ENCODE measurements at regions not wholly inside any gene's neighbourhood (a gene's known extent, or its start where the extent isn't known, plus 50 kb on each side); places are given as distances from the start of the nearest gene placed in this dataset.
A peak's percentile ranks its signal among the peaks of the same experiment; 100 is the strongest.

DNA sequence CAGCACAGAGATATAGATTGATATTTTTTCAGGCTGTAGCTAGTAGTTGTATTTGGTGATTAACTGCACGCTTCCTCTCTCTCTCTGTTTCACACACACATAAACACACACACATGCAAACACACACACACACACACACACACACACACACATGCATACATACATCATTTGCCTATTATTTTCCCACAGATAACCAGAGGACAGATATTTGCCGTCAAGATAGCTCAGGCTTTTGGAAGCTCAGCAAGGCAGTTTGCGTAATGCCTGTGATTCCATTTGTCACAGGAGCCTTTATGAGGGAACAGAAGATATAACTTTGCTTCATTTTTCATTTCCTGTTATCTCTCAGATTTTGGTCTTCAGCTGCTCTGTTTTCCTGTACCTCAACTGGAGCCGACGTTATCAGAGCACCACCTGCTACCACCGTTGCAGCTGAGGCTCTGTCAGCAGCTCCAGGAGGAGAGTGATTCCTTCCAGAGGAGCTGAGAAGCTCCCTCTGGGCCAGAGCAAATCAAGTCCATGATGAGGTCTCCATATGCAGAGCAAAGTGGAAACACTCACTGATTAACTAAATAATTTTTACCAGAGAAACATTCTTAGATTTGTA lies 341.9 kb upstream of the PIK3C3 start:
- Histone ChIP-seq H3K36me3 (no peaks in the 10 kb centered on the region), H3K4me3 (no peak overlapping the region), H3K9me3 (no peaks in the 10 kb centered on the region), H3K27ac (no peak overlapping the region), H3K4me1 (no peaks in the 10 kb centered on the region), H3K9ac (no peak overlapping the region), H3K4me2 (no peak overlapping the region), H4K20me1 (no peaks in the 10 kb centered on the region), H3K27me3 (no peaks in the 10 kb centered on the region)
- no peak for TF ChIP-seq Cebpa-rat (IDR thresholded peaks at IDR 0.05)

DNA sequence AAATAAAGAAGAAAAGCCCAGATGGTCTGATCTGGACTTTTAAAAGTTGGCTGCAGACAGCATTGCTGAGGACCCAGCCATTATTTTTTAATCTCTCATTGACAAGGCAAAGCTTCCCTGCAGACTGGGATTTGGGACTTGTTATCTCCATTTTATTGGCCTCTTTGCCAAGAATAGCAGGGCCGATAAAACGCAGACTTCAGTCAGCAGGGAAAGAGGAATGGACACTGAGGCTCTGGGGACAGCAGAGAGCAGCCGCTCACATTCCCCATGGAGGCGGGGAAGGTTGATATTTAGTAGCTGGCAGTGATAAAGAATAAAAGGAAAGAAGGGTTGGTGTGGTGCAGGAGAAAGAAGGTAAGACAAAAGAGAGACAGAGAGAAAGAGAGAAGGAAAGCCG lies 350.1 kb upstream of the PIK3C3 start:
- Histone ChIP-seq H3K27me3 (no peaks in the 10 kb centered on the region), H3K27ac (no peak overlapping the region), H4K20me1 (no peaks in the 10 kb centered on the region), H3K4me1 (no peaks in the 10 kb centered on the region), H3K9ac (no peak overlapping the region), H3K4me2 (no peak overlapping the region), H3K36me3 (no peaks in the 10 kb centered on the region), H3K4me3 (no peak overlapping the region), H3K9me3 (no peaks in the 10 kb centered on the region)
- no peak for TF ChIP-seq Cebpa-rat (IDR thresholded peaks at IDR 0.05)

GRCh38 chr18:41602034-41602433 lies 353.0 kb upstream of the PIK3C3 start:
- H3K27me3 ChIP-seq = no peaks in the 10 kb centered on the region
- no peak overlapping the region for H3K4me2 ChIP-seq
- H3K9me3 ChIP-seq = no peaks in the 10 kb centered on the region
- no peak for TF ChIP-seq Cebpa-rat (IDR thresholded peaks at IDR 0.05)
- H3K36me3 ChIP-seq = no peaks in the 10 kb centered on the region
- H3K27ac ChIP-seq = no peak overlapping the region
- H3K9ac ChIP-seq = no peak overlapping the region
- no peaks in the 10 kb centered on the region for H3K4me1 ChIP-seq
- no peak overlapping the region for H3K4me3 ChIP-seq
- no peaks in the 10 kb centered on the region for H4K20me1 ChIP-seq

DNA sequence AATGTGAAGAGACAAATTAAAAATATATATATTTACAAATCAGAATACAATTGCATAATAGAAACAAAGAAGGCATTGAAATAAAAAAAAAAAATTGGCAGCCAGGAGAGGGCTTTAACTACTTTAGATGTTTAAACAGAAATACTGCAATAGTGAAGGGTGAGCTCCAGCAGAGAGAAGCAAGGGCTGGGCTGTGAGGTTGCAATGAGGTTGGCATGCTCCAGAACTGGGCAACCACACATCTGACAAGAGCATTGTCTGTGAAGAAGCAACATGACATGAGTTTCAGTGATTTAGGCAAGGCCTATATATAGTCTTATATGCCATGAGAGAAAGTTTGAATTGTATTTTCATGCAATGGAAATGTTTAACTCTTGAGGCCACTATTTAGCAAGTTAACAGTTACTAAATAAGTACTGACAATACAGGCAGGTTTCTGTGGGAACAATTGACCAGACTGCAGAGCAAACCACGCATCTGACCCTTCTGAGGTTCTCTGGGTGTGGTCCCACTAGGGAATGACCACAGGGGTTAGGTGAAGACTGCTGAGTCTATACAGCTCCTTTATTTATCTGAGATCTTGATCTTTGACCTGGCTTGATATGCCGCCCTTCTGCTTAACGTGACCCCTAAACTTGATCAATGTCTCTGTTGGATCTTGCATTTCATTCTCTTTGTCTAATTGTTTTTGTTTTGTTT lies 354.2 kb upstream of the PIK3C3 start:
- H3K36me3 ChIP-seq = no peaks in the 10 kb centered on the region
- no peak for TF ChIP-seq Cebpa-rat (IDR thresholded peaks at IDR 0.05)
- no peak overlapping the region for H3K9ac ChIP-seq
- no peak overlapping the region for H3K27ac ChIP-seq
- no peaks in the 10 kb centered on the region for H3K9me3 ChIP-seq
- no peaks in the 10 kb centered on the region for H3K27me3 ChIP-seq
- no peaks in the 10 kb centered on the region for H3K4me1 ChIP-seq
- no peaks in the 10 kb centered on the region for H4K20me1 ChIP-seq
- H3K4me2 ChIP-seq = no peak overlapping the region
- H3K4me3 ChIP-seq = no peak overlapping the region

GRCh38 chr18:41599466-41599865 lies 355.6 kb upstream of the PIK3C3 start:
- H3K4me3 ChIP-seq = no peak overlapping the region
- no peak overlapping the region for H3K27ac ChIP-seq
- H3K9me3 ChIP-seq = no peaks in the 10 kb centered on the region
- H4K20me1 ChIP-seq = no peaks in the 10 kb centered on the region
- no peaks in the 10 kb centered on the region for H3K36me3 ChIP-seq
- no peak overlapping the region for H3K9ac ChIP-seq
- no peak for TF ChIP-seq Cebpa-rat (IDR thresholded peaks at IDR 0.05)
- H3K4me2 ChIP-seq = no peak overlapping the region
- no peaks in the 10 kb centered on the region for H3K4me1 ChIP-seq
- H3K27me3 ChIP-seq = no peaks in the 10 kb centered on the region

- H3K4me2 ChIP-seq = no peak overlapping the region
- H3K27ac ChIP-seq = no peak overlapping the region
- no peaks in the 10 kb centered on the region for H3K27me3 ChIP-seq
- H3K4me3 ChIP-seq = no peak overlapping the region
- no peaks in the 10 kb centered on the region for H3K4me1 ChIP-seq
- no peak overlapping the region for H3K9ac ChIP-seq
- no peak for TF ChIP-seq Cebpa-rat (IDR thresholded peaks at IDR 0.05)
- no peaks in the 10 kb centered on the region for H3K36me3 ChIP-seq
- H3K9me3 ChIP-seq = no peaks in the 10 kb centered on the region
- H4K20me1 ChIP-seq = no peaks in the 10 kb centered on the region
Observed at GRCh38 chr18:41594582-41594981, 360.5 kb upstream of the PIK3C3 start.

GRCh38 chr18:41593171-41593675 lies 361.8 kb upstream of the PIK3C3 start:
- no peak overlapping the region for H3K27ac ChIP-seq
- no peaks in the 10 kb centered on the region for H3K9me3 ChIP-seq
- H3K4me3 ChIP-seq = no peak overlapping the region
- no peaks in the 10 kb centered on the region for H3K27me3 ChIP-seq
- no peak overlapping the region for H3K4me2 ChIP-seq
- peaks cover 6% of the 10 kb centered on the region for H3K4me1 ChIP-seq
- H3K36me3 ChIP-seq = no peaks in the 10 kb centered on the region
- no peak for TF ChIP-seq Cebpa-rat (IDR thresholded peaks at IDR 0.05)
- H4K20me1 ChIP-seq = no peaks in the 10 kb centered on the region
- no peak overlapping the region for H3K9ac ChIP-seq

GRCh38 chr18:41587976-41588375 lies 367.1 kb upstream of the PIK3C3 start:
- Histone ChIP-seq H3K27ac (no peak overlapping the region), H3K4me2 (peak overlapping the region; percentile 44), H3K4me1 (peaks cover 16% of the 10 kb centered on the region), H4K20me1 (no peaks in the 10 kb centered on the region), H3K9ac (no peak overlapping the region), H3K4me3 (no peak overlapping the region), H3K36me3 (no peaks in the 10 kb centered on the region), H3K27me3 (no peaks in the 10 kb centered on the region), H3K9me3 (no peaks in the 10 kb centered on the region)
- no peak for TF ChIP-seq Cebpa-rat (IDR thresholded peaks at IDR 0.05)

DNA sequence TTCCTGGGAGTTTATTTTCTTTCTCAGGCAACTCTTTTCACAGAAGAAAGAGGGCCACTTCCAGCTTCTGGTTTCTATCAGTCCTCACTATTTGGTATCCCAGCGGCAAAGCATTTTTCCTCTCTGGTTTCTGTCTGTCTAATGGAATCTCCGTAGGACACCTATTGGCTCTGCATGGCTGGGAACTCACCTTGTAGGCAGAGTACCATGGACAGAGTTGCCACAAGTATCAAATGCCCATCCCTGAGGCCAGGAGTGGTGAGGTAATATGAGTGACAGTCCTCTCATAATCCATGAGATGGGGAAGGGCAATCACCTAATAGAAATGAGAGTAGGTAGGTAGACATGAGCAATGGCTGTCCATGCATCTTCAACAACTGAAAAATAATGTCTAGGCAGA lies 369.5 kb upstream of the PIK3C3 start:
- no peak for TF ChIP-seq Cebpa-rat (IDR thresholded peaks at IDR 0.05)
- H4K20me1 ChIP-seq = no peaks in the 10 kb centered on the region
- peaks cover 16% of the 10 kb centered on the region for H3K4me1 ChIP-seq

GRCh38 chr18:41579185-41579584 lies 375.8 kb upstream of the PIK3C3 start:
- Histone ChIP-seq H3K4me2 (no peak overlapping the region), H4K20me1 (no peaks in the 10 kb centered on the region), H3K27ac (no peak overlapping the region), H3K27me3 (no peaks in the 10 kb centered on the region), H3K4me1 (no peaks in the 10 kb centered on the region), H3K9ac (no peak overlapping the region), H3K9me3 (no peaks in the 10 kb centered on the region), H3K4me3 (no peak overlapping the region), H3K36me3 (no peaks in the 10 kb centered on the region)
- TF ChIP-seq Cebpa-rat (IDR thresholded peaks at IDR 0.05) = no peak

More for the DNA sequence above, 369.5 kb upstream of the PIK3C3 start:
- H3K9me3 ChIP-seq = no peaks in the 10 kb centered on the region
- H3K36me3 ChIP-seq = no peaks in the 10 kb centered on the region
- no peak overlapping the region for H3K27ac ChIP-seq
- H3K4me3 ChIP-seq = no peak overlapping the region
- no peak overlapping the region for H3K4me2 ChIP-seq
- no peak overlapping the region for H3K9ac ChIP-seq
- no peaks in the 10 kb centered on the region for H3K27me3 ChIP-seq
